Caco-2 (cell line): ENCODE measurements at regions not wholly inside any gene's neighbourhood (a gene's known extent, or its start where the extent isn't known, plus 50 kb on each side); places are given as distances from the start of the nearest gene placed in this dataset.

ENCODE experiments used
- BruUV-seq: library from RNA; stranded (reverse); fragments of 400-500 nt; replicated peaks from 2 replicates; lab custom pipeline; 2021; lab: Mats Ljungman, UMichigan
- CTCF ChIA-PET: fragments of 300-600 bp; sonication (Branson Sonifier 250); formaldehyde crosslinking; loops from one replicate; lab custom pipeline; 2022; ENCODE audit warnings: antibody characterized with exemption; lab: Charles Lee
- POLR2A ChIA-PET: fragments of 300-600 bp; sonication (Branson Sonifier 250); formaldehyde crosslinking; loops from one replicate; lab custom pipeline; 2022; ENCODE audit warnings: antibody characterized with exemption; lab: Charles Lee
- DNase-seq, 2 experiments: peaks; one replicate each; pipeline versions ENCODE4 v3.0.0 to v3.0.0-alpha.2; 2020 to 2022
- H3K27me3 ChIP-seq: replicated peaks from 2 replicates; pipeline ENCODE4 v1.6.0; 2011; ENCODE audit warnings: low read length; ENCODE audit not compliant: control insufficient read depth, insufficient read depth
- H3K36me3 ChIP-seq: 2 replicates; pipeline ENCODE4 v1.5.1; 2011; ENCODE audit warnings: low read length; ENCODE audit not compliant: control insufficient read depth, insufficient read depth
- H3K4me1 ChIP-seq: fragments of 250-450 bp; sonication (Bioruptor Pico); 2 replicates; pipeline ENCODE4 v1.5.1; 2020; ENCODE audit warnings: mild to moderate bottlenecking
- H3K4me3 ChIP-seq: 2 replicates; pipeline ENCODE4 v1.5.1; 2011; ENCODE audit warnings: low read depth, mild to moderate bottlenecking, control low read depth, low read length
- H3K9me3 ChIP-seq: fragments of 250-450 bp; sonication (Bioruptor Pico); 2 replicates; pipeline ENCODE4 v1.5.1; 2020; ENCODE audit warnings: mild to moderate bottlenecking, moderate library complexity
- H3K27ac Mint-ChIP-seq: one replicate; pipeline ENCODE4 v1.8.0; 2022; ENCODE audit warnings: mixed read lengths; ENCODE audit not compliant: unreplicated experiment
- H3K27me3 Mint-ChIP-seq: one replicate; pipeline ENCODE4 v1.8.0; 2022; ENCODE audit warnings: mixed read lengths; ENCODE audit not compliant: insufficient read depth, unreplicated experiment
- H3K36me3 Mint-ChIP-seq: one replicate; pipeline ENCODE4 v1.8.0; 2022; ENCODE audit warnings: mild to moderate bottlenecking, mixed read lengths; ENCODE audit not compliant: insufficient read depth, unreplicated experiment
- H3K4me1 Mint-ChIP-seq: one replicate; pipeline ENCODE4 v1.8.0; 2022; ENCODE audit warnings: low read depth, mixed read lengths; ENCODE audit not compliant: unreplicated experiment
- H3K4me3 Mint-ChIP-seq: one replicate; pipeline ENCODE4 v1.8.0; 2022; ENCODE audit warnings: mild to moderate bottlenecking, moderate library complexity, mixed read lengths; ENCODE audit not compliant: unreplicated experiment
- H3K9me3 Mint-ChIP-seq: one replicate; pipeline ENCODE4 v1.8.0; 2022; ENCODE audit warnings: mixed read lengths; ENCODE audit not compliant: unreplicated experiment
- CTCF ChIP-seq, 2 experiments: fragments of 200-600 bp in 1 of 2; IDR thresholded peaks; 1 replicate in 1 of 2; 2 replicates in 1 of 2; pipeline versions ENCODE4 v1.5.1 to v1.8.0; 2011 to 2022; ENCODE audit warnings: antibody characterized with exemption in 1 of 2, control low read depth in 1 of 2, inconsistent platforms in 1 of 2, low read depth in 1 of 2, low read length in 1 of 2, mild to moderate bottlenecking in 1 of 2, moderate library complexity in 1 of 2; ENCODE audit not compliant: insufficient read depth in 1 of 2, severe bottlenecking in 1 of 2, unreplicated experiment in 1 of 2
- intact Hi-C: fragments of 100-400 bp; cut with micrococcal nuclease; formaldehyde crosslinking; loops from one replicate; pipeline ENCODE4 v1.10.0; 2022; ENCODE audit not compliant: unreplicated experiment

GRCh38 chr1:98333406-98333805, 328.1 kb upstream of the SNX7 start:
- Histone ChIP-seq H3K27me3 (no peaks in the 10 kb centered on the region), H3K36me3 (no peaks in the 10 kb centered on the region), H3K4me1 (no peaks in the 10 kb centered on the region), H3K4me3 (no peak overlapping the region), H3K9me3 (no peaks in the 10 kb centered on the region)
- no TSS peak for BruUV-seq
- POLR2A ChIA-PET, result no interaction called here
- DNase-seq, result no peak
- no peaks in the 10 kb centered on the region for H3K36me3 Mint-ChIP-seq
- no peaks in the 10 kb centered on the region for H3K9me3 Mint-ChIP-seq
- CTCF ChIA-PET, result no interaction called here
- no peak overlapping the region for H3K4me3 Mint-ChIP-seq
- H3K4me1 Mint-ChIP-seq, result peaks cover 7% of the 10 kb centered on the region
- no peaks in the 10 kb centered on the region for H3K27me3 Mint-ChIP-seq
- intact Hi-C loops, result no loop called here
- H3K27ac Mint-ChIP-seq, result no peak overlapping the region
- TF ChIP-seq CTCF (IDR thresholded peaks at IDR 0.05; ENCODE audit: insufficient read depth in 1 of 2, low read depth in 1 of 2, low read length in 1 of 2, severe bottlenecking in 1 of 2, unreplicated experiment in 1 of 2), result no peak

GRCh38 chr1:98331718-98332311, 329.7 kb upstream of the SNX7 start:
- no peak for DNase-seq
- no peaks in the 10 kb centered on the region for H3K27me3 ChIP-seq
- TF ChIP-seq CTCF (IDR thresholded peaks at IDR 0.05; ENCODE audit: insufficient read depth in 1 of 2, low read depth in 1 of 2, low read length in 1 of 2, severe bottlenecking in 1 of 2, unreplicated experiment in 1 of 2), result no peak
- H3K36me3 ChIP-seq, result no peaks in the 10 kb centered on the region
- H3K27ac Mint-ChIP-seq, result no peak overlapping the region
- POLR2A ChIA-PET, result no interaction called here
- H3K9me3 Mint-ChIP-seq, result no peaks in the 10 kb centered on the region
- no peak overlapping the region for H3K4me3 Mint-ChIP-seq
- intact Hi-C loops, result no loop called here
- H3K4me1 ChIP-seq, result no peaks in the 10 kb centered on the region
- H3K9me3 ChIP-seq, result no peaks in the 10 kb centered on the region
- peaks cover 7% of the 10 kb centered on the region for H3K4me1 Mint-ChIP-seq
- no peaks in the 10 kb centered on the region for H3K27me3 Mint-ChIP-seq
- no peaks in the 10 kb centered on the region for H3K36me3 Mint-ChIP-seq
- no peak overlapping the region for H3K4me3 ChIP-seq
- BruUV-seq, result no TSS peak
- CTCF ChIA-PET, result no interaction called here

- Mint-ChIP-seq H3K36me3 (no peaks in the 10 kb centered on the region), H3K27me3 (no peaks in the 10 kb centered on the region)
- DNase-seq, result no peak
These were observed 330.3 kb upstream of the SNX7 start for GRCh38 chr1:98331243-98331642.

More at GRCh38 chr1:98331243-98331642, 330.3 kb upstream of the SNX7 start:
- Mint-ChIP-seq H3K4me1 (peaks cover 7% of the 10 kb centered on the region), H3K4me3 (no peak overlapping the region), H3K27ac (no peak overlapping the region), H3K9me3 (no peaks in the 10 kb centered on the region)
- Histone ChIP-seq H3K27me3 (no peaks in the 10 kb centered on the region), H3K36me3 (no peaks in the 10 kb centered on the region), H3K9me3 (no peaks in the 10 kb centered on the region), H3K4me3 (no peak overlapping the region), H3K4me1 (no peaks in the 10 kb centered on the region)
- ChIA-PET CTCF (no interaction called here), POLR2A (no interaction called here)
- BruUV-seq, result no TSS peak
- no peak for TF ChIP-seq CTCF (IDR thresholded peaks at IDR 0.05; ENCODE audit: insufficient read depth in 1 of 2, low read depth in 1 of 2, low read length in 1 of 2, severe bottlenecking in 1 of 2, unreplicated experiment in 1 of 2)
- intact Hi-C loops, result no loop called here
